HG03520 (cell line): ENCODE measurements at regions not wholly inside any gene's neighbourhood (a gene's known extent, or its start where the extent isn't known, plus 50 kb on each side); places are given as distances from the start of the nearest gene placed in this dataset.
A peak's percentile ranks its signal among the peaks of the same experiment; 100 is the strongest.
"Not testable (repeated sequence)": the region's sequence is repeated elsewhere in the genome, so short reads cannot be mapped to it uniquely, and the experiment has no call there.

Experiments
- ATAC-seq: cut with Tn5 transposase; IDR thresholded peaks from one replicate; pipeline ENCODE4 v1.9.1; 2021; ENCODE audit warnings: mild to moderate bottlenecking, moderate library complexity; ENCODE audit not compliant: unreplicated experiment

- ATAC-seq = peak; percentile 84
These were observed 466.7 kb downstream of the NKX6-1 start for GRCh38 chr4:84032372-84032771.

GRCh38 chr4:84031401-84031800, 467.7 kb downstream of the NKX6-1 start:
- ATAC-seq = peak; percentile 39

GRCh38 chr4:84028340-84028739, 470.8 kb downstream of the NKX6-1 start:
- no peak for ATAC-seq

GRCh38 chr4:84024405-84024804, 474.7 kb downstream of the NKX6-1 start:
- ATAC-seq = no peak

GRCh38 chr4:84022564-84022963, 476.5 kb downstream of the NKX6-1 start:
- no peak for ATAC-seq

GRCh38 chr4:84019626-84020025, 479.5 kb downstream of the NKX6-1 start:
- ATAC-seq = no peak

GRCh38 chr4:84003046-84003445, 467.1 kb downstream of the GPAT3 start:
- no peak for ATAC-seq

- no peak for ATAC-seq
These were observed 466.1 kb downstream of the GPAT3 start for GRCh38 chr4:84001876-84002569.

GRCh38 chr4:83996254-83996653, 460.3 kb downstream of the GPAT3 start:
- ATAC-seq = no peak

GRCh38 chr4:83993774-83994173, 457.9 kb downstream of the GPAT3 start:
- ATAC-seq = no peak

- no peak for ATAC-seq
These were observed 453.9 kb downstream of the GPAT3 start for GRCh38 chr4:83989835-83990234.

GRCh38 chr4:83981156-83981555, 445.2 kb downstream of the GPAT3 start:
- no peak for ATAC-seq

GRCh38 chr4:83979773-83980172, 443.9 kb downstream of the GPAT3 start:
- no peak for ATAC-seq

GRCh38 chr4:83974111-83974780, 438.3 kb downstream of the GPAT3 start:
- ATAC-seq = no peak

GRCh38 chr4:83964996-83965541, 429.2 kb downstream of the GPAT3 start:
- no peak for ATAC-seq

- ATAC-seq = no peak
These were observed 426.6 kb downstream of the GPAT3 start for GRCh38 chr4:83962492-83962891.

- no peak for ATAC-seq
These were observed 425.7 kb downstream of the GPAT3 start for GRCh38 chr4:83961575-83961974.

GRCh38 chr4:83959160-83959559, 423.3 kb downstream of the GPAT3 start:
- ATAC-seq = no peak

GRCh38 chr4:83947830-83948193, 411.9 kb downstream of the GPAT3 start:
- no peak for ATAC-seq

GRCh38 chr4:83947125-83947829, 411.4 kb downstream of the GPAT3 start:
- no peak for ATAC-seq

GRCh38 chr4:83943691-83944090, 407.8 kb downstream of the GPAT3 start:
- ATAC-seq = not testable (repeated sequence)
